ENCODE measurements at regions not wholly inside any gene's neighbourhood (a gene's known extent, or its start where the extent isn't known, plus 50 kb on each side); places are given as distances from the start of the nearest gene placed in this dataset.

DNA sequence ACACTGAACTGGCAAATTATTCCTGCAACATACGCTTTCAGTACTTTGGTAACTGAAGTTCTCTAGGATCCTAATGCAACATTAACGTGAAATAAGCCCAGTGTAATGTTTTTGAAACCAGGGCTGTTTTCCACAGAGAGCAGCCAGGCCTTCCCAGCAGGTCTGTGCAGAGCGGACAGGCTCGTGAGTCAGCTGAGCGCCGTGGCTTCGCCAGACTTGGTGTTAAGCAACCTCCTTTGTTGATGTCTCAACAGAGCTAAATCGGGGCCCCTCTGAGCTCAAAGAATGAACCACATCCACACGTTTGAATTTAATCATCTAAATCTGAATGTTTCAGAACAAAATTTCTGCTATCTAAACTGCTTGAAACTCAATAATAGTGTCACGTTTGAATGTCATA, 181.8 kb upstream of the FMN2 start:
- intact Hi-C loops (cut with DNase I; ENCODE audit: low total_unique reads) = no loop called here
- Histone ChIP-seq H3K4me1 (no peaks in the 10 kb centered on the region), H3K27ac (peak overlapping the region in 2 of 8 donors; percentile 24 to 37), H3K9me3 (no peaks in the 10 kb centered on the region), H3K4me3 (no peak overlapping the region), H3K36me3 (no peaks in the 10 kb centered on the region), H3K27me3 (replicated peaks in 1 of 7) (no peaks in the 10 kb centered on the region)
- peak; percentile 85 for DNase-seq
- WGBS, 5 donors = 50 to 78% (median 66%) methylated on average over 10 of the region's 10 CpGs
- TF ChIP-seq POLR2A (IDR thresholded peaks at IDR 0.05) (no peak), POLR2AphosphoS5 (IDR thresholded peaks at IDR 0.05) (no peak)
- TF ChIP-seq, protein P1, sequence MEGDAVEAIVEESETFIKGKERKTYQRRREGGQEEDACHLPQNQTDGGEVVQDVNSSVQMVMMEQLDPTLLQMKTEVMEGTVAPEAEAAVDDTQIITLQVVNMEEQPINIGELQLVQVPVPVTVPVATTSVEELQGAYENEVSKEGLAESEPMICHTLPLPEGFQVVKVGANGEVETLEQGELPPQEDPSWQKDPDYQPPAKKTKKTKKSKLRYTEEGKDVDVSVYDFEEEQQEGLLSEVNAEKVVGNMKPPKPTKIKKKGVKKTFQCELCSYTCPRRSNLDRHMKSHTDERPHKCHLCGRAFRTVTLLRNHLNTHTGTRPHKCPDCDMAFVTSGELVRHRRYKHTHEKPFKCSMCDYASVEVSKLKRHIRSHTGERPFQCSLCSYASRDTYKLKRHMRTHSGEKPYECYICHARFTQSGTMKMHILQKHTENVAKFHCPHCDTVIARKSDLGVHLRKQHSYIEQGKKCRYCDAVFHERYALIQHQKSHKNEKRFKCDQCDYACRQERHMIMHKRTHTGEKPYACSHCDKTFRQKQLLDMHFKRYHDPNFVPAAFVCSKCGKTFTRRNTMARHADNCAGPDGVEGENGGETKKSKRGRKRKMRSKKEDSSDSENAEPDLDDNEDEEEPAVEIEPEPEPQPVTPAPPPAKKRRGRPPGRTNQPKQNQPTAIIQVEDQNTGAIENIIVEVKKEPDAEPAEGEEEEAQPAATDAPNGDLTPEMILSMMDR (IDR thresholded peaks at IDR 0.05 in 8 of 11, conservative IDR thresholded peaks at IDR 0.05 in 3 of 11) = no peak

DNA sequence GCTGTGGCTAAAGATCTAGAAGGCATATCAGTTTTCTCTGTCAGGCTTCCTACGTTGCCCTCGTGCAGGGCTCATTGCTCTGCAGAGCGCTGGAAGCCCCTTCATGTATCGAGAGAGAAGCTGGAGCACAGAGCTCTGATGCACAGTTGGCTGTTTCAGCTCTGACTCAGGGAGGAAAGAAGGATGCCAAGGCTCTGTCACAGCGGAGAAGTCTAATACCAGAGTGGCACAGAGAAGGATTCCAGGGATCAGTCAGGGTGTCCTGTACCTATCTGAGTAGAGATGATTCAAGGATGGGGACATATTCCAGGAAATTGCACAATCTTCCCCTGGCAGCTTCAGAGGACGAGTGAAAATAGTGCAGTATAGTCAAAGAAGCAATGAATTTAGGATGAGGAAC, 179.2 kb upstream of the FMN2 start:
- TF ChIP-seq POLR2A (IDR thresholded peaks at IDR 0.05) (no peak), POLR2AphosphoS5 (IDR thresholded peaks at IDR 0.05) (no peak)
- TF ChIP-seq, protein P1 (IDR thresholded peaks at IDR 0.05 in 8 of 11, conservative IDR thresholded peaks at IDR 0.05 in 3 of 11) = no peak
- H3K4me1 ChIP-seq = no peaks in the 10 kb centered on the region
- no peak for DNase-seq
- no peak overlapping the region for H3K27ac ChIP-seq
- WGBS, 5 donors = 61 to 80% (median 75%) methylated on average over 6 of the region's 6 CpGs
- intact Hi-C loops (cut with DNase I; ENCODE audit: low total_unique reads) = no loop called here
- no peaks in the 10 kb centered on the region for H3K36me3 ChIP-seq
- H3K4me3 ChIP-seq = no peak overlapping the region
- H3K27me3 ChIP-seq (replicated peaks in 1 of 7) = no peaks in the 10 kb centered on the region
- H3K9me3 ChIP-seq = no peaks in the 10 kb centered on the region

DNA sequence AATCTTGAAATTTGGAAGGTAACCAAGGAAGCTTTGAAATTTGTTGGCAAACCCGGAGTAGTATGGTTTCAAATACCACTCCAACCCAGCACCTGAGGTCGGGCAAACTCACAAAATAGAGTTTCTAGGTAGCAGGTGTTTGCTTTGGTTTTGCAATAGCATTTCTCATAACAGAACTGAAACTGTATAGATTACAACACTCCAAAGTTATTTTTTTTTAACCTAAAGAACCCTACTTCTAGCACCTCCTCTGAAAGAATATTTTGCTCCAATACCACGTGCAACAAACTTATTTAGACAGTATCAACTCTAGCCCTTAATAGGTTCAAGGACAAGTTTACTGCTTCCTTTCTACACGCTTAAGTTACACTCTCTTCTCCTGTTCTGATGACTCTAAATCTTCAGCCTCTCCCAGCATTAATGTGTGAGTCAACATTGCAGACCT, 178.5 kb upstream of the FMN2 start:
- no peaks in the 10 kb centered on the region for H3K36me3 ChIP-seq
- no peak overlapping the region for H3K27ac ChIP-seq
- TF ChIP-seq, protein P1 (IDR thresholded peaks at IDR 0.05 in 8 of 11, conservative IDR thresholded peaks at IDR 0.05 in 3 of 11) = no peak
- no peak for TF ChIP-seq POLR2A (IDR thresholded peaks at IDR 0.05)
- TF ChIP-seq POLR2AphosphoS5 (IDR thresholded peaks at IDR 0.05) = no peak
- H3K27me3 ChIP-seq (replicated peaks in 1 of 7) = no peaks in the 10 kb centered on the region
- H3K4me3 ChIP-seq = no peak overlapping the region
- 46 to 74% (median 55%) methylated on average over 4 of the region's 4 CpGs for WGBS, 5 donors
- no peak for DNase-seq
- H3K4me1 ChIP-seq = no peaks in the 10 kb centered on the region
- no peaks in the 10 kb centered on the region for H3K9me3 ChIP-seq
- intact Hi-C loops (cut with DNase I; ENCODE audit: low total_unique reads) = no loop called here

DNA sequence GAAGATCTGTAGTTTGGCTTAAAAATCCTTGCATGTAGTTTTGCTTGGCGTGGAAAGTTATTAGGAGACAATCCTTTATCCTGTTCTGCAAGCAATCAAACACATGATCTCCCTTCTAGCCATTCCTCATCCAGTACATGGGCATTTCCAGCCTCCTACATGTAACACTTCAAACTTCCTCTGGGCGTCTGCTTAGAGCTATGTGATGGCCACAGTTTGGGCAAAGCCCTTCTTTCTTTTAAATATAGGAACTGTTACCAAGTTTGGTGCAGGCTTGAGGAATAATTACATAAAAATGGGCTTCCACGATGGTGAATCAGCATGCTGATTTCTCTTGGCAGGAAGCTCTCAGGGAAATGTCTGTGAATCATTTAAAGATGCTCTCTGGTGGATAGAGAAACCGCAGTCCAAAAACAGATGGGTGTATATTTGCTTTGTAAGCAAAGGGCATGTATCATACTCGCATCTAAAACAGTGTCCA, 176.9 kb upstream of the FMN2 start:
- Histone ChIP-seq H3K4me3 (no peak overlapping the region), H3K27ac (no peak overlapping the region), H3K4me1 (no peaks in the 10 kb centered on the region), H3K27me3 (replicated peaks in 1 of 7) (no peaks in the 10 kb centered on the region), H3K36me3 (no peaks in the 10 kb centered on the region), H3K9me3 (no peaks in the 10 kb centered on the region)
- DNase-seq = no peak
- WGBS, 5 donors = 47 to 60% (median 53%) methylated on average over 5 of the region's 5 CpGs
- intact Hi-C loops (cut with DNase I; ENCODE audit: low total_unique reads) = no loop called here
- TF ChIP-seq POLR2AphosphoS5 (IDR thresholded peaks at IDR 0.05) (no peak), POLR2A (IDR thresholded peaks at IDR 0.05) (no peak)
- TF ChIP-seq, protein P1 (IDR thresholded peaks at IDR 0.05 in 8 of 11, conservative IDR thresholded peaks at IDR 0.05 in 3 of 11) = no peak
